ENCODE measurements at regions not wholly inside any gene's neighbourhood (a gene's known extent, or its start where the extent isn't known, plus 50 kb on each side); places are given as distances from the start of the nearest gene placed in this dataset.

DNA sequence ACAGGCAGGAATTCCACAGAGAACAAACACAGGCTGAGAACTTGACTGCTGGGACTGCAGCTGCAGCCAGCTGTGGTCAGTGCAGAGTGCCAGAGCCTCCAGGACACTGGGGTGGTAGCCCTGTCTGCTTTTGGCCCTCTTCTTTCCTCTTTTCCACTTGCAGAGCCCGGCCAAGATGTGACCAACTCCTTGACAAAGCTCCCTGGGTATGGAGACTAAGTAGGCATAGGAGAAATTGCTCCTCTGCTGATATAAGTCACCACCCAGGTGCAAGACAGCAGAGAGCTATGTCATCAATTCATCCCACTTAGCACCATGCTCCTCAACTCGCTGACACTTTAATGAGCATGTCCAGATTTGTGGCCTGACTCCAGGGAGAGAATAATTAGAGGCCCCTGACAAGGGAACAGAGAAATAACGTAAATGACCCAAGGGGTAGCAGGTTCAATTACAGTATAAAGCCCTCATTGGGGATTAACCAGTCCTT lies 369.4 kb upstream of the B3GAT1 start:
- H3K9me3 ChIP-seq, result no peaks in the 10 kb centered on the region
- no peak overlapping the region for H3K4me3 ChIP-seq
- no peaks in the 10 kb centered on the region for H3K36me3 ChIP-seq
- TF ChIP-seq EP300 (IDR thresholded peaks at IDR 0.05), result no peak
- no peak for TF ChIP-seq POLR2AphosphoS5 (IDR thresholded peaks at IDR 0.05)
- no peak for TF ChIP-seq POLR2A (IDR thresholded peaks at IDR 0.05)
- TF ChIP-seq, protein P1, sequence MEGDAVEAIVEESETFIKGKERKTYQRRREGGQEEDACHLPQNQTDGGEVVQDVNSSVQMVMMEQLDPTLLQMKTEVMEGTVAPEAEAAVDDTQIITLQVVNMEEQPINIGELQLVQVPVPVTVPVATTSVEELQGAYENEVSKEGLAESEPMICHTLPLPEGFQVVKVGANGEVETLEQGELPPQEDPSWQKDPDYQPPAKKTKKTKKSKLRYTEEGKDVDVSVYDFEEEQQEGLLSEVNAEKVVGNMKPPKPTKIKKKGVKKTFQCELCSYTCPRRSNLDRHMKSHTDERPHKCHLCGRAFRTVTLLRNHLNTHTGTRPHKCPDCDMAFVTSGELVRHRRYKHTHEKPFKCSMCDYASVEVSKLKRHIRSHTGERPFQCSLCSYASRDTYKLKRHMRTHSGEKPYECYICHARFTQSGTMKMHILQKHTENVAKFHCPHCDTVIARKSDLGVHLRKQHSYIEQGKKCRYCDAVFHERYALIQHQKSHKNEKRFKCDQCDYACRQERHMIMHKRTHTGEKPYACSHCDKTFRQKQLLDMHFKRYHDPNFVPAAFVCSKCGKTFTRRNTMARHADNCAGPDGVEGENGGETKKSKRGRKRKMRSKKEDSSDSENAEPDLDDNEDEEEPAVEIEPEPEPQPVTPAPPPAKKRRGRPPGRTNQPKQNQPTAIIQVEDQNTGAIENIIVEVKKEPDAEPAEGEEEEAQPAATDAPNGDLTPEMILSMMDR (IDR thresholded peaks at IDR 0.05), result no peak
- no peaks in the 10 kb centered on the region for H3K27me3 ChIP-seq
- peaks cover 0 to 12% (median 10%) of the 10 kb centered on the region in 4 donors for H3K4me1 ChIP-seq
- 46 to 53% methylated on average over 3 of the region's 3 CpGs for WGBS, 2 donors
- no peak for DNase-seq
- intact Hi-C loops (cut with DNase I), result no loop called here
- H3K27ac ChIP-seq, result no peak overlapping the region

DNA sequence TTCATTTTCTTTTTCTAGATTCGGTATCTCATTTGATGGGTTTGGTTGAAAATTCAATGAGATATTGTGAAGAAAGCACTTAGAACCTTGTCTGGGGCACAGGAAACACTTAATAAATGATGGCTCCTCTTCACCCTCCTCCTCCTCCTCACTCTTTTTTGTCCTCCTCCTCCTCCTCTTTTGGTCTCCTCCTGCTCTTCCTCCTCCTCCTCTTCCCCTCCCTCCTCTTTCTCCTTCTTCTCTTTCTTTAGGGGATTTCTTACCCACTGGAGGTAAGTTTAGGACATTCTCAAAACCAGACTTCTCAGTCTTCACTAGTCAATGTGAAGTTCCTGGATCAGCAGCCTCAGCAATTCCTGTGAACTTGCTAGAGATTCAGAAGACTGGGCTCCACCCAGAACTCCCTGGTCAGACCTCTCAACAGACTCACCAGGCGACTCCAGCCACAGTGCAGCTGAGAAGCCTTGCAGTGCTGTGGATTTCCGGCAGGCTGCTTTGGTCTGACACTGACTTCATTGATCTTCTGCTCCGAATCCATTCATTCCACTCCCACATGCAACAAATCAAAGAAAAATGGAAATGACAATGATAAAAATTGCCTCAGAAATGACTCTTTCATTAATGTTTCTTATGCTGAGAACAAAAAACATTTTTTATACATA lies 368.6 kb upstream of the B3GAT1 start:
- H3K9me3 ChIP-seq, result no peaks in the 10 kb centered on the region
- no peaks in the 10 kb centered on the region for H3K36me3 ChIP-seq
- peaks cover 0 to 12% (median 10%) of the 10 kb centered on the region in 4 donors for H3K4me1 ChIP-seq
- intact Hi-C loops (cut with DNase I), result no loop called here
- DNase-seq, result no peak
- H3K27ac ChIP-seq, result no peak overlapping the region
- no peak overlapping the region for H3K4me3 ChIP-seq
- TF ChIP-seq, protein P1 (IDR thresholded peaks at IDR 0.05), result no peak
- TF ChIP-seq POLR2AphosphoS5 (IDR thresholded peaks at IDR 0.05) (no peak), POLR2A (IDR thresholded peaks at IDR 0.05) (no peak), EP300 (IDR thresholded peaks at IDR 0.05) (no peak)
- no peaks in the 10 kb centered on the region for H3K27me3 ChIP-seq
- 59 to 60% methylated on average over 4 of the region's 4 CpGs for WGBS, 2 donors

DNA sequence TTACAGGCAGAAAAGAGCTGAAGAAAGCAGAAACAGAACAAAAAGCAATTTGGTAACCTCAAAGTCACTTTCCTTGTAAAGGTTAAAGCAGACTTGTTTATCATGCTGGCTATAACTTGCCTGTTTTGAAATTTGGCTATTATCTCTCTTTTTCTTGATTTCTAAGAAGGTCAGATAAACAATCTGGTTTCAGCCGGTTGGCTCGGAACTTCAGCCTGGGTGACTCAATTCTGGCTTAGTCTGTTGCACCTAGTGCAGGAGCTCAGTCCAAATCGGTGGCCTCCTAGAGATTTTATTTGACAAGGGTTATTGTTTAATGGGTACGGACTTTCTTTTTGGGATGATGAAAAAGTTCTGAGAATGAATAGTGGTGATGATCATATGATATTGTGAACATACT lies 367.1 kb upstream of the B3GAT1 start:
- WGBS, 2 donors, result 76 to 85% methylated on average over 4 of the region's 4 CpGs
- peaks cover 0 to 12% (median 10%) of the 10 kb centered on the region in 4 donors for H3K4me1 ChIP-seq
- no peaks in the 10 kb centered on the region for H3K27me3 ChIP-seq
- H3K9me3 ChIP-seq, result no peaks in the 10 kb centered on the region
- TF ChIP-seq, protein P1 (IDR thresholded peaks at IDR 0.05), result no peak
- no peak for TF ChIP-seq POLR2A (IDR thresholded peaks at IDR 0.05)
- TF ChIP-seq POLR2AphosphoS5 (IDR thresholded peaks at IDR 0.05), result no peak
- TF ChIP-seq EP300 (IDR thresholded peaks at IDR 0.05), result no peak
- no peak overlapping the region for H3K27ac ChIP-seq
- no peak overlapping the region for H3K4me3 ChIP-seq
- no peak for DNase-seq
- no peaks in the 10 kb centered on the region for H3K36me3 ChIP-seq
- intact Hi-C loops (cut with DNase I), result no loop called here

DNA sequence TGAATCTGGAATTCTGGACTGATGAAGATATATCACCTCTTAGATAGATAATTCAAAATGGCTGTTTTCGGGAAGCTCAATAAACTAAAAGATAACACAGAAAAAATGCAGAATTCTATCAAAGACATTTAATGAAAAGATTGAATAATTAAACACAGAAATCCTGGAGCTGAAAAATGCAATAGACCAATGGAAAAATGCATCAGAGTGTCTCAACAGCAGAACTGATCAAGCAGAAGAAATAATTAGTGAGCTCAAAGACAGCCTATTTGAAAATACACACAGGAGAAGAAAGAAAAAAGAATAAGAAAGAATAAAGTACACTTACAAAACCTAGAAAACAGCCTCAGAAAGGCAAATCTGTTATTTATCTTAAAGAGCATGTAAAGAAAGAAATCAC lies 356.4 kb upstream of the B3GAT1 start:
- WGBS, 2 donors, result 90% methylated on average over 1 of the region's 1 CpG
- no peak overlapping the region for H3K4me3 ChIP-seq
- no peak overlapping the region for H3K27ac ChIP-seq
- TF ChIP-seq POLR2A (IDR thresholded peaks at IDR 0.05) (no peak), EP300 (IDR thresholded peaks at IDR 0.05) (no peak)
- TF ChIP-seq, protein P1 (IDR thresholded peaks at IDR 0.05), result no peak
- intact Hi-C loops (cut with DNase I), result no loop called here
- no peaks in the 10 kb centered on the region for H3K4me1 ChIP-seq
- H3K27me3 ChIP-seq, result no peaks in the 10 kb centered on the region
- H3K36me3 ChIP-seq, result no peaks in the 10 kb centered on the region
- peaks cover 0 to 6% (median 0%) of the 10 kb centered on the region in 4 donors for H3K9me3 ChIP-seq
- DNase-seq, result no peak

DNA sequence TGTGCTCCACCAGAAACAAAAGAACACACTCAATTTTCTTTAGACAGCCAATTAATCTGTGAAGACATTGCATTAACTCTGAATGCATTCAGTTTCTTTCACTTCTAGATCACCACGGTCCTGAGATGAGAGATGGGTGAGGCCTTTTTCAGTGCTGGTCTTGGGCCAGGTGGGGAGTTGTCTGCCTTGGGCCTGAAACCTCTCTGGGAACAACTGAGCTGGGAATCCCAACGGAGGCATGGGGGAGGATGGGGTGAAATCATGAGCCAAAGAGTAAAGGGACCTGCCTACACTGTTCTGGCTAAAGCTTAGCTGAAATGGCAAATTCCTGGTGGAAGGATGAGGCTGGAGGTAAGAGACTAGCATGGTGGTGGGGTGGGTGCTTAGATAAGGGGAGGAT lies 353.5 kb upstream of the B3GAT1 start:
- Histone ChIP-seq H3K27ac (no peak overlapping the region), H3K4me1 (no peaks in the 10 kb centered on the region), H3K36me3 (no peaks in the 10 kb centered on the region), H3K4me3 (no peak overlapping the region), H3K27me3 (no peaks in the 10 kb centered on the region), H3K9me3 (peaks cover 0 to 6% (median 0%) of the 10 kb centered on the region in 4 donors)
- TF ChIP-seq POLR2A (IDR thresholded peaks at IDR 0.05) (no peak), POLR2AphosphoS5 (IDR thresholded peaks at IDR 0.05) (no peak), EP300 (IDR thresholded peaks at IDR 0.05) (no peak)
- TF ChIP-seq, protein P1 (IDR thresholded peaks at IDR 0.05), result no peak
- 73 to 80% methylated on average over 2 of the region's 2 CpGs for WGBS, 2 donors
- intact Hi-C loops (cut with DNase I), result no loop called here
- DNase-seq, result no peak

All from sigmoid colon (tissue), 6 donors.